Naive B cell (primary cell): ENCODE measurements at regions not wholly inside any gene's neighbourhood (a gene's known extent, or its start where the extent isn't known, plus 50 kb on each side); places are given as distances from the start of the nearest gene placed in this dataset.
A peak's percentile ranks its signal among the peaks of the same experiment; 100 is the strongest.

ENCODE experiments used
- ATAC-seq, 2 donors: fragments of 150-1000 bp; cut with Tn5 transposase; 2 replicates each; pipeline ENCODE4 v1.10.0; 2021; ENCODE audit warnings: low read depth in 2 of 2, mild to moderate bottlenecking in 2 of 2, moderate library complexity in 2 of 2
- DNase-seq: peaks from one replicate; pipeline ENCODE4 v3.0.0; 2022
- H3K27ac Mint-ChIP-seq, 6 donors: one replicate each; pipeline ENCODE4 v1.8.0; 2020 to 2022; ENCODE audit warnings: mild to moderate bottlenecking in 6 of 6, mixed read lengths in 6 of 6, moderate library complexity in 5 of 6, inconsistent platforms in 2 of 6
- H3K27me3 Mint-ChIP-seq, 3 donors: one replicate each; pipeline ENCODE4 v1.8.0; 2021 to 2022; ENCODE audit warnings: mixed read lengths in 3 of 3, mild to moderate bottlenecking in 1 of 3
- H3K36me3 Mint-ChIP-seq, 2 donors: one replicate each; pipeline ENCODE4 v1.8.0; 2020 to 2022; ENCODE audit warnings: mixed read lengths in 2 of 2, inconsistent platforms in 1 of 2, mild to moderate bottlenecking in 1 of 2
- H3K4me1 Mint-ChIP-seq, 3 donors: one replicate each; pipeline ENCODE4 v1.8.0; 2020 to 2022; ENCODE audit warnings: mixed read lengths in 3 of 3, inconsistent platforms in 1 of 3, mild to moderate bottlenecking in 1 of 3, moderate library complexity in 1 of 3
- H3K4me3 Mint-ChIP-seq, 8 donors: one replicate each; pipeline ENCODE4 v1.8.0; 2020 to 2022; ENCODE audit warnings: mild to moderate bottlenecking in 8 of 8, mixed read lengths in 8 of 8, moderate library complexity in 8 of 8, inconsistent platforms in 2 of 8
- H3K9me3 Mint-ChIP-seq, 7 donors: one replicate each; pipeline ENCODE4 v1.8.0; 2020 to 2022; ENCODE audit warnings: mixed read lengths in 7 of 7, mild to moderate bottlenecking in 5 of 7, inconsistent platforms in 2 of 7, moderate library complexity in 1 of 7

GRCh38 chr21:24131056-24131455 lies 1476.2 kb downstream of the MRPL39 start:
- peaks cover 0 to 8% (median 5%) of the 10 kb centered on the region in 3 donors for H3K27me3 Mint-ChIP-seq
- DNase-seq (no peak), ATAC-seq (no peak)
- H3K4me3 Mint-ChIP-seq, result no peak overlapping the region
- H3K36me3 Mint-ChIP-seq, result no peaks in the 10 kb centered on the region
- no peak overlapping the region for H3K27ac Mint-ChIP-seq
- H3K9me3 Mint-ChIP-seq, result no peaks in the 10 kb centered on the region
- no peaks in the 10 kb centered on the region for H3K4me1 Mint-ChIP-seq

- no peaks in the 10 kb centered on the region for H3K36me3 Mint-ChIP-seq
- DNase-seq (no peak), ATAC-seq (no peak)
- H3K27me3 Mint-ChIP-seq, result peaks cover 0 to 7% (median 2%) of the 10 kb centered on the region in 3 donors
- no peak overlapping the region for H3K27ac Mint-ChIP-seq
- no peaks in the 10 kb centered on the region for H3K4me1 Mint-ChIP-seq
- H3K4me3 Mint-ChIP-seq, result no peak overlapping the region
- no peaks in the 10 kb centered on the region for H3K9me3 Mint-ChIP-seq
Measured at GRCh38 chr21:24127651-24128050, 1479.6 kb downstream of the MRPL39 start.

- ATAC-seq (no peak), DNase-seq (no peak)
- no peaks in the 10 kb centered on the region for H3K4me1 Mint-ChIP-seq
- no peaks in the 10 kb centered on the region for H3K36me3 Mint-ChIP-seq
- no peak overlapping the region for H3K4me3 Mint-ChIP-seq
- no peaks in the 10 kb centered on the region for H3K9me3 Mint-ChIP-seq
- H3K27ac Mint-ChIP-seq, result no peak overlapping the region
- H3K27me3 Mint-ChIP-seq, result peaks cover 4 to 7% (median 5%) of the 10 kb centered on the region in 3 donors
Measured at GRCh38 chr21:24123785-24124184, 1483.5 kb downstream of the MRPL39 start.

GRCh38 chr21:24118738-24119459 lies 1488.4 kb downstream of the MRPL39 start:
- Mint-ChIP-seq H3K4me1 (no peaks in the 10 kb centered on the region), H3K27ac (no peak overlapping the region), H3K36me3 (no peaks in the 10 kb centered on the region), H3K4me3 (no peak overlapping the region), H3K9me3 (no peaks in the 10 kb centered on the region), H3K27me3 (peaks cover 0 to 14% (median 8%) of the 10 kb centered on the region in 3 donors)
- ATAC-seq (no peak), DNase-seq (no peak)

- Mint-ChIP-seq H3K9me3 (no peaks in the 10 kb centered on the region), H3K4me3 (no peak overlapping the region), H3K4me1 (peaks cover 0 to 5% (median 5%) of the 10 kb centered on the region in 3 donors), H3K27ac (no peak overlapping the region), H3K27me3 (peaks cover 6 to 11% (median 8%) of the 10 kb centered on the region in 3 donors), H3K36me3 (no peaks in the 10 kb centered on the region)
- ATAC-seq (no peak), DNase-seq (no peak)
Measured at GRCh38 chr21:24115141-24115540, 1492.1 kb downstream of the MRPL39 start.

- peaks cover 4 to 11% (median 6%) of the 10 kb centered on the region in 3 donors for H3K27me3 Mint-ChIP-seq
- no peak overlapping the region for H3K27ac Mint-ChIP-seq
- no peak overlapping the region for H3K4me3 Mint-ChIP-seq
- ATAC-seq (no peak), DNase-seq (no peak)
- H3K36me3 Mint-ChIP-seq, result no peaks in the 10 kb centered on the region
- H3K9me3 Mint-ChIP-seq, result no peaks in the 10 kb centered on the region
- peaks cover 0 to 9% (median 5%) of the 10 kb centered on the region in 3 donors for H3K4me1 Mint-ChIP-seq
Measured at GRCh38 chr21:24112020-24112419, 1495.3 kb downstream of the MRPL39 start.

- H3K27ac Mint-ChIP-seq, result no peak overlapping the region
- DNase-seq, result no peak
- H3K27me3 Mint-ChIP-seq, result peaks cover 4 to 11% (median 6%) of the 10 kb centered on the region in 3 donors
- no peaks in the 10 kb centered on the region for H3K9me3 Mint-ChIP-seq
- H3K36me3 Mint-ChIP-seq, result no peaks in the 10 kb centered on the region
- no peak overlapping the region for H3K4me3 Mint-ChIP-seq
- no peak for ATAC-seq
- peaks cover 0 to 11% (median 5%) of the 10 kb centered on the region in 3 donors for H3K4me1 Mint-ChIP-seq
Measured at GRCh38 chr21:24110846-24111245, 1496.4 kb downstream of the MRPL39 start.

GRCh38 chr21:24097181-24097580 lies 1510.1 kb downstream of the MRPL39 start:
- Mint-ChIP-seq H3K4me1 (peaks cover 3 to 15% (median 6%) of the 10 kb centered on the region in 3 donors), H3K9me3 (peaks cover 0 to 12% (median 2%) of the 10 kb centered on the region in 7 donors), H3K4me3 (no peak overlapping the region), H3K36me3 (no peaks in the 10 kb centered on the region), H3K27me3 (peaks cover 0 to 16% (median 11%) of the 10 kb centered on the region in 3 donors), H3K27ac (no peak overlapping the region)
- no peak for ATAC-seq
- no peak for DNase-seq

- Mint-ChIP-seq H3K9me3 (peaks cover 0 to 12% (median 0%) of the 10 kb centered on the region in 7 donors), H3K36me3 (no peaks in the 10 kb centered on the region), H3K27me3 (peaks cover 0 to 16% (median 11%) of the 10 kb centered on the region in 3 donors), H3K27ac (no peak overlapping the region), H3K4me3 (no peak overlapping the region), H3K4me1 (peaks cover 3 to 15% (median 6%) of the 10 kb centered on the region in 3 donors)
- no peak for DNase-seq
- no peak for ATAC-seq
Measured at GRCh38 chr21:24096651-24097050, 1510.6 kb downstream of the MRPL39 start.

- ATAC-seq (peak in 1 of 2 donors; percentile 90), DNase-seq (peak; percentile 16)
- H3K27ac Mint-ChIP-seq, result peak overlapping the region in 1 of 6 donors; percentile 72
- H3K27me3 Mint-ChIP-seq, result peaks cover 0 to 11% (median 8%) of the 10 kb centered on the region in 3 donors
- no peaks in the 10 kb centered on the region for H3K36me3 Mint-ChIP-seq
- peaks cover 3 to 15% (median 6%) of the 10 kb centered on the region in 3 donors for H3K4me1 Mint-ChIP-seq
- no peak overlapping the region for H3K4me3 Mint-ChIP-seq
- H3K9me3 Mint-ChIP-seq, result peaks cover 0 to 7% (median 0%) of the 10 kb centered on the region in 7 donors
Measured at GRCh38 chr21:24093032-24093431, 1514.2 kb downstream of the MRPL39 start.

- peaks cover 15 to 45% (median 34%) of the 10 kb centered on the region in 7 donors for H3K9me3 Mint-ChIP-seq
- DNase-seq, result peak; percentile 53
- H3K27ac Mint-ChIP-seq, result no peak overlapping the region
- peak; percentile 41 to 63 for ATAC-seq
- peaks cover 16 to 33% of the 10 kb centered on the region in 2 donors for H3K36me3 Mint-ChIP-seq
- peak overlapping the region in 1 of 8 donors; percentile 43 for H3K4me3 Mint-ChIP-seq
- H3K4me1 Mint-ChIP-seq, result peaks cover 21 to 47% (median 33%) of the 10 kb centered on the region in 3 donors
- H3K27me3 Mint-ChIP-seq, result no peaks in the 10 kb centered on the region
Measured at GRCh38 chr21:24076179-24076578, 1531.1 kb downstream of the MRPL39 start.

- peaks cover 3 to 5% (median 5%) of the 10 kb centered on the region in 3 donors for H3K4me1 Mint-ChIP-seq
Measured at GRCh38 chr21:24055696-24056095, 1551.6 kb downstream of the MRPL39 start.

GRCh38 chr21:24050231-24050630 lies 1557.0 kb downstream of the MRPL39 start:
- peak; percentile 51 for DNase-seq
- Mint-ChIP-seq H3K36me3 (no peaks in the 10 kb centered on the region), H3K9me3 (peaks cover 0 to 6% (median 0%) of the 10 kb centered on the region in 7 donors), H3K27me3 (no peaks in the 10 kb centered on the region), H3K4me3 (peak overlapping the region; percentile 13 to 80 (median 69)), H3K27ac (peak overlapping the region; percentile 34 to 89 (median 52)), H3K4me1 (peaks cover 23 to 54% (median 41%) of the 10 kb centered on the region in 3 donors)
- ATAC-seq, result peak; percentile 82 to 83

More at GRCh38 chr21:24055696-24056095, 1551.6 kb downstream of the MRPL39 start:
- Mint-ChIP-seq H3K36me3 (no peaks in the 10 kb centered on the region), H3K9me3 (peaks cover 0 to 2% (median 0%) of the 10 kb centered on the region in 7 donors), H3K4me3 (no peak overlapping the region), H3K27me3 (no peaks in the 10 kb centered on the region), H3K27ac (no peak overlapping the region)
- DNase-seq (no peak), ATAC-seq (no peak)
